ENCODE measurements at regions not wholly inside any gene's neighbourhood (a gene's known extent, or its start where the extent isn't known, plus 50 kb on each side); places are given as distances from the start of the nearest gene placed in this dataset.
A peak's percentile ranks its signal among the peaks of the same experiment; 100 is the strongest.

GRCh38 chr2:18345848-18346247, 214.6 kb downstream of the RDH14 start:
- H3K4me3 ChIP-seq (ENCODE audit: low read depth, low read length) = no peak overlapping the region
- DNase-seq (ENCODE audit: low read depth) = peak; percentile 54
- no peak for TF ChIP-seq CTCF (conservative IDR thresholded peaks at IDR 0.05; ENCODE audit: low read depth, low read length)

GRCh38 chr2:18342901-18343300, 217.6 kb downstream of the RDH14 start:
- DNase-seq (ENCODE audit: low read depth) = no peak

GRCh38 chr2:18339326-18339725, 221.1 kb downstream of the RDH14 start:
- no peak for TF ChIP-seq CTCF (conservative IDR thresholded peaks at IDR 0.05; ENCODE audit: low read depth, low read length)
- H3K4me3 ChIP-seq (ENCODE audit: low read depth, low read length) = no peak overlapping the region
- peak; percentile 60 for DNase-seq (ENCODE audit: low read depth)

More at GRCh38 chr2:18342901-18343300, 217.6 kb downstream of the RDH14 start:
- TF ChIP-seq CTCF (conservative IDR thresholded peaks at IDR 0.05; ENCODE audit: low read depth, low read length) = no peak
- H3K4me3 ChIP-seq (ENCODE audit: low read depth, low read length) = no peak overlapping the region

- peak; percentile 41 for DNase-seq (ENCODE audit: low read depth)
- TF ChIP-seq CTCF (conservative IDR thresholded peaks at IDR 0.05; ENCODE audit: low read depth, low read length) = no peak
- no peak overlapping the region for H3K4me3 ChIP-seq (ENCODE audit: low read depth, low read length)
These were observed 223.5 kb downstream of the RDH14 start for GRCh38 chr2:18336975-18337374.

GRCh38 chr2:18332477-18332876, 228.0 kb downstream of the RDH14 start:
- no peak overlapping the region for H3K4me3 ChIP-seq (ENCODE audit: low read depth, low read length)
- no peak for DNase-seq (ENCODE audit: low read depth)
- TF ChIP-seq CTCF (conservative IDR thresholded peaks at IDR 0.05; ENCODE audit: low read depth, low read length) = no peak

GRCh38 chr2:18325118-18325517, 235.3 kb downstream of the RDH14 start:
- no peak overlapping the region for H3K4me3 ChIP-seq (ENCODE audit: low read depth, low read length)
- no peak for DNase-seq (ENCODE audit: low read depth)
- TF ChIP-seq CTCF (conservative IDR thresholded peaks at IDR 0.05; ENCODE audit: low read depth, low read length) = no peak

- TF ChIP-seq CTCF (conservative IDR thresholded peaks at IDR 0.05; ENCODE audit: low read depth, low read length) = no peak
- H3K4me3 ChIP-seq (ENCODE audit: low read depth, low read length) = no peak overlapping the region
- no peak for DNase-seq (ENCODE audit: low read depth)
These were observed 240.5 kb downstream of the RDH14 start for GRCh38 chr2:18319987-18320386.

Measured in choroid plexus epithelial cell (primary cell).